RWPE1 (cell line): ENCODE measurements at regions not wholly inside any gene's neighbourhood (a gene's known extent, or its start where the extent isn't known, plus 50 kb on each side); places are given as distances from the start of the nearest gene placed in this dataset.

Source experiments
- CTCF ChIA-PET: fragments of 350-600 bp; sonication (Branson Sonifier 250); formaldehyde crosslinking; extraction: SDS; loops from one replicate; lab custom pipeline; 2021; lab: Yijun Ruan, JAX
- POLR2A ChIA-PET: fragments of 400-600 bp; formaldehyde crosslinking; extraction: SDS; loops from one replicate; lab custom pipeline; 2020; ENCODE audit warnings: antibody characterized with exemption; ENCODE audit not compliant: low non-redundant PET; lab: Yijun Ruan, JAX
- DNase-seq: peaks from one replicate; pipeline ENCODE4 v3.0.0; 2012; ENCODE audit warnings: low spot score
- H3K27ac ChIP-seq: fragments of 450-650 bp; 2 replicates; pipeline ENCODE4 v1.5.1; 2017
- TF ChIP-seq, protein P1 (sequence below): fragments of 450-650 bp; conservative IDR thresholded peaks from 2 replicates; pipeline ENCODE4 v1.5.1; 2017; ENCODE audit warnings: low read depth, mild to moderate bottlenecking

DNA sequence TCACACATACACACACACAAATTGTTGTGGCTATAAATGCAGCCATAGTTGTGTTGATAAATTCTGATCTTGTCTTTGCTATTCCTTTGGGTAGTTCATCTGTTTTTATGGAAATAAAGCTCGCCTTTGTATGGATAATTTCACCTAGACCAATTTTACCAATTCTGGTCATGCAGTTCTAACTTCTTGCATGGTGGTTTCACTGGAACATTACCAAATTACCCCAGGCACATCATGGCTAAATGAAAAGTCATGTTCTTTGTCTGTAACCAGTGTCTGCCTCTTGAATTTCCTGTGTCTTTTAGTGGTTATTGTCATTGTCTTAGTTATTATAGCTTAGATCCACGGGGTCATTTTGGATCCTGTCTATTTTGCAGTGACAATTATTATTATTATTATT is 50.3 kb upstream of the TMC1 start:
- ChIA-PET POLR2A (no interaction called here), CTCF (no interaction called here)
- H3K27ac ChIP-seq: no peak overlapping the region
- no peak for DNase-seq
- TF ChIP-seq, protein P1, sequence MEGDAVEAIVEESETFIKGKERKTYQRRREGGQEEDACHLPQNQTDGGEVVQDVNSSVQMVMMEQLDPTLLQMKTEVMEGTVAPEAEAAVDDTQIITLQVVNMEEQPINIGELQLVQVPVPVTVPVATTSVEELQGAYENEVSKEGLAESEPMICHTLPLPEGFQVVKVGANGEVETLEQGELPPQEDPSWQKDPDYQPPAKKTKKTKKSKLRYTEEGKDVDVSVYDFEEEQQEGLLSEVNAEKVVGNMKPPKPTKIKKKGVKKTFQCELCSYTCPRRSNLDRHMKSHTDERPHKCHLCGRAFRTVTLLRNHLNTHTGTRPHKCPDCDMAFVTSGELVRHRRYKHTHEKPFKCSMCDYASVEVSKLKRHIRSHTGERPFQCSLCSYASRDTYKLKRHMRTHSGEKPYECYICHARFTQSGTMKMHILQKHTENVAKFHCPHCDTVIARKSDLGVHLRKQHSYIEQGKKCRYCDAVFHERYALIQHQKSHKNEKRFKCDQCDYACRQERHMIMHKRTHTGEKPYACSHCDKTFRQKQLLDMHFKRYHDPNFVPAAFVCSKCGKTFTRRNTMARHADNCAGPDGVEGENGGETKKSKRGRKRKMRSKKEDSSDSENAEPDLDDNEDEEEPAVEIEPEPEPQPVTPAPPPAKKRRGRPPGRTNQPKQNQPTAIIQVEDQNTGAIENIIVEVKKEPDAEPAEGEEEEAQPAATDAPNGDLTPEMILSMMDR: no peak

DNA sequence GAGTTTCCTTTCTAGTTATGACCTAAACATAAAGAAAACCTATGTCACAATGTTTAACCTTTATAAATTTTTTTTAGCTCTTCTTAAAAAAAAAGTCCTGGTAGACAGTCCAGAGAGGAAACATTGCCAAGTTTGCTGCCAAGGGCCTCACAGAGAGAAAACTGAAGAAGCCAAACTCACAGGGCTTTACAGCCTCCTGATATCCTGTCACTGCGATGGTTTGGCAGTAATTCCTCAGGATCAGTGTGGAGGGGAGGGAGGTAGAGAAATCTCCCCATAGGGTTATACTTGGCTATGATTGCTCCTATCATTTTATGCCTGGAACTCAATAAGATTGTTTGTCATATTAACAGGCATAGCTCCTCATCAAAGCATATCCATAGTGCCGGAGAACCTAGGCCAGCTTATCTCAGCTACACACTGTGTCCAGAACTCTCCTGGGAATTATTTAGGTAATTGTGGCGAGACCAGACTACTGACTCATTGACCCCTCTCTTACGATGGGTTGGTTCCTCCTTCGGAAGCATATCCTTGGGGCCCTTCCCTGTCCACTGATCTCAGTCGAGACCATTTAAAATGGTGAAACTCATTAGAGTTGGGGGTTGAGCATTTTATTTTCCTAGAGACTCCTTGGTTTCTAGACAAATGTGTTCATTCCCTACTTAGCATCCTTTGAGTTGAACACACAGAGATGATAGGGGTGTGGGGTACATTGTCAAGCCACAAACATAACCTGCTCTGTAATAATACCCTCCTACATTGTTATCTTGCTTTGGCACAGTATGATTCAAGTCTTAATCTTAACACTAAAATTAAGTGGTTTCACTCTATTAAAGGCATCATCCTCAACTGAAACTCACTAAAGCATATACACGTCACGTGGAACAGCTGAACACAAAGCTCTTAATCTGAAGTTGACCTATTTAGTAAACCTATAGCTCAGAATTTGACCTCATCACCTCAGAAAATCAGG is 53.4 kb upstream of the TMC1 start:
- TF ChIP-seq, protein P1: no peak
- ChIA-PET POLR2A (no interaction called here), CTCF (no interaction called here)
- no peak for DNase-seq
- no peak overlapping the region for H3K27ac ChIP-seq

DNA sequence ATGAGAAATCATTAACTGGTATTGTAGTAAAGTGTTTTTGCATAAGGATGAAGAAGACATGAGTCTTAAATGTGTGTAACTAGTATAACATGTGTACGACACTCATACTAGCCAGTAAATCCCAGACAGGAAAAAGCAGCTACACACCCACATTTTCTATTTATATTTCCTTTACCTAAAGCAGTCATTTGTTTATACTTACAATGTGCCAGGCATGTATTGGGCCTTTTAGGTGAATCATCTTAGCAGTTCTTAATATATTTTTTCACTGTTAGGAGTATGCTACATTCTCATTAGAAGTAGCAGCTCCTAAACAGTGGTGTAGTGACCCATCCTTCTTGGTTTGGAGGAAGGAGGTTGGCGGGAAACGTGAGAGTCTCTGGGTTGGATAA is 55.8 kb upstream of the TMC1 start:
- POLR2A ChIA-PET: interaction anchor here (0.5 kb wide), 1 partner anchor 103 kb away, joined by 3 read pairs; no protein-coding TSS in a partner anchor
- no peak for DNase-seq
- H3K27ac ChIP-seq: no peak overlapping the region
- TF ChIP-seq, protein P1: no peak
- CTCF ChIA-PET: no interaction called here

DNA sequence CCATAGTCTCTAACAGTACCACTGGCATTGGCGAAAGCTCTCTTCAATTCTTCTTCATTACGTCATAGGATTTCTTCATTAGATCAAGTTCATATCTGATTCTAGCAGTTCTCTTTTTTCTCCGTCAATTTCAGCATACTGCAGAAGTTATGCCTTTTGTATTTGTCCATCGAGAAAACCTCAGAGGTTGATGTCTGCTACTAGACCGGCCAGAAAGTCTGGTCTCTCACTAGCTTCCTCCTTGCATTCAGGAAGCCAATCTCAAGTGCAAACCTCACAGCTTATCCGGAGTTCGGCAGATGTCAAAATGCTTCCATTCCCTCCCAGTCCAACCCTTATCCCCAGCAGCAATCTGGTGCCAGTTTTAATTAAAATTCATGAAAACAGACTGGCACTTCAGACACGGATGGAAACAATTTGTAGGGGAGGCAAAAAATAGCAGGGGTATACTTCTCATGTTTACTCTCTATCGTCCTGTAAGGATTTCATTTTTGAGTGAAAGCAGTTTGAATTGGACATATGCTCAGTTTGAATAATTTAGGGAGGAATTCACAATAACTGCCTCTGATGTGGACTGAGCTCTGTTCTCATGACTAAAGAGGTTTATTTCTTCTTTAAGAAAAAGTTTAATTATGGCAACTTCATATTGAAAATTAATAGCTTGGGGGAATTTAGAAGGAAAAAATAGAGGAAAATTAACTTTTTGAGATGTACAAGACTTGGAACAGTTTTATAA is 56.4 kb upstream of the TMC1 start:
- TF ChIP-seq, protein P1: no peak
- no peak for DNase-seq
- POLR2A ChIA-PET: interaction anchor here (0.5 kb wide), 1 partner anchor 102 kb away, joined by 3 read pairs; no protein-coding TSS in a partner anchor
- CTCF ChIA-PET: interaction anchor here (0.6 to 0.7 kb wide), 2 partner anchors 86 to 226 kb away, joined by 4 to 5 read pairs; no protein-coding TSS in a partner anchor
- H3K27ac ChIP-seq: no peak overlapping the region

DNA sequence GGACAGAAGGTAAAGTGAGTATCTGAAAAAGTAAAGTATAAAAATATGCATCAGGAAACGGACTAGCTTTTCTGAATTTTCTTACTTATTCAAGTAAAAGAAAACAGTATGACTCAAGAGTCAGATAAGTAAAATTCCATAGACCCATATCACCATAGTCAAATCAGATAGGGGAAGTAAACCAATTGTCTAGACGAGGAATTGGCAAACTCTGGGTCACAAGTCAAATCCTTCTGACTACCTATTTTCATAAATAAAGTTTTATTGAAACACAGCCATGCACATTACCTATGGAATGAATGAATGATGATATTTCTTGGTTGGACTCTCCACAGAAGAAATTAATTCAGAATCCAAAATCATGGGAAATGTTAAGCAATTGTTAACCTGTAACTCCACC is 59.1 kb upstream of the TMC1 start:
- no peak for DNase-seq
- ChIA-PET CTCF (no interaction called here), POLR2A (no interaction called here)
- TF ChIP-seq, protein P1: no peak
- H3K27ac ChIP-seq: no peak overlapping the region
